Lower leg skin (tissue), 4 donors: ENCODE measurements at regions not wholly inside any gene's neighbourhood (a gene's known extent, or its start where the extent isn't known, plus 50 kb on each side); places are given as distances from the start of the nearest gene placed in this dataset.
"Not testable (repeated sequence)": the region's sequence is repeated elsewhere in the genome, so short reads cannot be mapped to it uniquely, and the experiment has no call there.

Experiments used
- DNase-seq, 2 donors: peaks; one replicate each; pipeline ENCODE4 v3.0.0-alpha.2; 2019; ENCODE audit warnings: low spot score in 2 of 2
- H3K4me3 ChIP-seq: fragments of 200-600 bp; sonication (generic); 2 replicates; pipeline ENCODE4 v1.5.1; 2017; ENCODE audit warnings: mild to moderate bottlenecking, low read depth; ENCODE audit not compliant: poor library complexity, severe bottlenecking
- CTCF ChIP-seq, 3 donors: fragments of 450-650 bp; IDR thresholded peaks; one replicate each; pipeline ENCODE4 v1.5.1; 2016; ENCODE audit warnings: antibody characterized with exemption in 3 of 3, mild to moderate bottlenecking in 3 of 3, moderate library complexity in 2 of 3
- POLR2A ChIP-seq, 2 donors: fragments of 450-650 bp; IDR thresholded peaks; one replicate each; pipeline ENCODE4 v1.6.1; 2016 to 2017; ENCODE audit warnings: antibody characterized with exemption in 2 of 2, mild to moderate bottlenecking in 1 of 2, moderate library complexity in 1 of 2
- WGBS, 2 donors: methylation state at CpG; one replicate each; pipeline ENCODE4 v1.1.5; 2018; 5-methylcytosine and 5-hydroxymethylcytosine counted together
- intact Hi-C: fragments of 100-400 bp; cut with DNase I; formaldehyde crosslinking; loops from one replicate; pipeline ENCODE4 v1.15.0; 2023; ENCODE audit warnings: low total_unique reads

DNA sequence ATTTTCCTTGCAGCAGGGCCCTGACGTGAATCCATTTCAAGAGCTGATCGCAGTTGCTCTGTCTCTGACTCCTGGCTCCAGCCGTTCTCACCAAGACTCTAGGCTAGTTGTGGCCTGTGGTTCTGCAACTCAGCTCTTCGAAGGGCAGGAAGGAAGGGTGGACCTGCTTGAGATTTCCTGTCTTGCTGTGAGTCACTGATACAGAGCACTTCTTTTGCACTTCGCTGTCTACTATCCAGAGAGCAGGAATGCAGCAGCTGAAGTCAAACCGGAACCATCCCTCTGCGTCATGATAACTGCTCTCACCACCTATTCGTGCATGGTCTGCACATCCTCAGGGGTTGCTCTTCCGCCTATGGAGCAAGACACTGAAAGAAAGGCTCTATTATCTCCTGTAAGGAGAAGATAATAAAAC, 59.7 kb downstream of the RAP2B start:
- intact Hi-C loops, result no loop called here
- peak; percentile 81 to 89 for DNase-seq
- no peak overlapping the region for H3K4me3 ChIP-seq
- no peak for TF ChIP-seq POLR2A (IDR thresholded peaks at IDR 0.05)
- TF ChIP-seq CTCF (IDR thresholded peaks at IDR 0.05), result no peak
- WGBS, 2 donors, result 14 to 26% methylated on average over 9 of the region's 9 CpGs

GRCh38 chr3:153226877-153227276, 64.9 kb downstream of the RAP2B start:
- 91 to 93% methylated on average over 5 of the region's 5 CpGs for WGBS, 2 donors
- intact Hi-C loops, H3K4me3 ChIP-seq, DNase-seq: not testable (repeated sequence)

- DNase-seq, intact Hi-C loops, H3K4me3 ChIP-seq: not testable (repeated sequence)
- 90 to 94% methylated on average over 8 of the region's 8 CpGs for WGBS, 2 donors
Measured at GRCh38 chr3:153230427-153230826, 68.4 kb downstream of the RAP2B start.

DNA sequence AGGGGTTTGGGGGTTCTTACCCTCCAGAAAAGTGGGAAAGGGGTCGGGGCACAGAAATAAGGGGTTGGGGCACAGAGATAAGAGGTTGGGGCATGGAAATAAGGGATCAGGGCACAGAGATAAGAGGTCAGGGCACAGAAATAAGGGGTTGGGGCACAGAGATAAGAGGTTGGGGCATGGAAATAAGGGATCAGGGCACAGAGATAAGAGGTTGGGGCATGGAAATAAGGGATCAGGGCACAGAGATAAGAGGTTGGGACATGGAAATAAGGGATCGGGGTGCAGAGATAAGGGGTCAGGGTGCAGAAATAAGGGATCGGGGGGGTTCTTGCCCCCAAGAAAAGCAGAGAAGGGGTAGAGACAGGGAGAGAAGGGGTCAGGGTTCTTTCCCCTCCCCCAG, 69.2 kb downstream of the RAP2B start:
- intact Hi-C loops, H3K4me3 ChIP-seq, DNase-seq: not testable (repeated sequence)
- 95 to 96% methylated on average over 3 of the region's 3 CpGs for WGBS, 2 donors

GRCh38 chr3:153232050-153232752, 70.2 kb downstream of the RAP2B start:
- intact Hi-C loops, H3K4me3 ChIP-seq, DNase-seq: not testable (repeated sequence)
- 90% methylated on average over 11 of the region's 11 CpGs for WGBS, 2 donors

DNA sequence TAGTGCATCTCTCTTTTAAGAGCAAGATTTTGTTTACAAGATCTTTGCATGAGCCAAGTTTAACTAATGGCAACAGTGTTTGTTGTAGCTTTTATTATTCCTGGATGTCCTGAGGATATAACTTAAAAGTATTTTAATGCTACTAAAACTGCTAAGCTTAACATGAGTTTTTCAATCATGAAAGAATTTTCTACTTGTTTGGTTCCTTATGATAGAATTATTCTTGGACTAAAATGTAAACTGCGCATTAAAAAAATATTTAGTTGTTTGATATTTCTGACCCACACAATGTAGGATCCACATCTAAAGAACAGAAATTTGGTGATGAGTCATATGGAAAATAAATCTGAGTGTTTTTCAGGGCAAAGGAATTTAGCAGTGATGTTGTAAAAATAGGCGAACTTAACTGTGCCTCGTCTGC, 70.8 kb downstream of the RAP2B start:
- DNase-seq, result no peak
- intact Hi-C loops, result no loop called here
- no peak overlapping the region for H3K4me3 ChIP-seq
- 35 to 38% methylated on average over 3 of the region's 3 CpGs for WGBS, 2 donors
- TF ChIP-seq CTCF (IDR thresholded peaks at IDR 0.05), result no peak
- no peak for TF ChIP-seq POLR2A (IDR thresholded peaks at IDR 0.05)

- intact Hi-C loops, result no loop called here
- no peak for TF ChIP-seq POLR2A (IDR thresholded peaks at IDR 0.05)
- TF ChIP-seq CTCF (IDR thresholded peaks at IDR 0.05), result no peak
- no peak overlapping the region for H3K4me3 ChIP-seq
- no peak for DNase-seq
Measured at GRCh38 chr3:153233986-153234385, 72.0 kb downstream of the RAP2B start.

- TF ChIP-seq CTCF (IDR thresholded peaks at IDR 0.05), result no peak
- no peak for TF ChIP-seq POLR2A (IDR thresholded peaks at IDR 0.05)
- H3K4me3 ChIP-seq, result no peak overlapping the region
- intact Hi-C loops, result no loop called here
- DNase-seq, result no peak
- WGBS, 2 donors, result 86 to 91% methylated on average over 2 of the region's 2 CpGs
Measured at GRCh38 chr3:153242896-153243295, 80.9 kb downstream of the RAP2B start.
